Mesendoderm (in vitro differentiated cells): ENCODE measurements at regions not wholly inside any gene's neighbourhood (a gene's known extent, or its start where the extent isn't known, plus 50 kb on each side); places are given as distances from the start of the nearest gene placed in this dataset.

ENCODE experiments used
- DNase-seq: peaks from one replicate; pipeline ENCODE4 v3.0.0; 2013
- H2AK5ac ChIP-seq: 2 replicates; pipeline ENCODE4 v1.6.1; 2013; ENCODE audit warnings: low read length, inconsistent platforms
- H2BK120ac ChIP-seq: 2 replicates; pipeline ENCODE4 v1.6.1; 2013; ENCODE audit warnings: low read depth, mild to moderate bottlenecking, low read length, moderate library complexity, mixed read lengths
- H2BK15ac ChIP-seq: replicated peaks from 2 replicates; pipeline ENCODE4 v1.6.1; 2013; ENCODE audit warnings: low read depth, mild to moderate bottlenecking, moderate library complexity
- H2BK5ac ChIP-seq: 2 replicates; pipeline ENCODE4 v1.6.1; 2013; ENCODE audit warnings: low read length, inconsistent platforms
- H3K18ac ChIP-seq: 2 replicates; pipeline ENCODE4 v1.6.1; 2013; ENCODE audit warnings: mild to moderate bottlenecking, low read length, mixed read lengths
- H3K23ac ChIP-seq: one replicate; pipeline ENCODE4 v1.6.1; 2013; ENCODE audit warnings: low read length
- H3K27ac ChIP-seq: 2 replicates; pipeline ENCODE4 v1.5.1; 2013; ENCODE audit warnings: low read depth, mild to moderate bottlenecking, inconsistent platforms, low read length, moderate library complexity
- H3K27me3 ChIP-seq: 2 replicates; pipeline ENCODE4 v1.6.1; 2013; ENCODE audit warnings: low read length, control low read depth, mild to moderate bottlenecking, inconsistent platforms; ENCODE audit not compliant: insufficient read depth, poor library complexity
- H3K36me3 ChIP-seq: 2 replicates; pipeline ENCODE4 v1.6.1; 2013; ENCODE audit warnings: low read length, inconsistent platforms; ENCODE audit not compliant: control insufficient read depth, insufficient read depth
- H3K4ac ChIP-seq: one replicate; pipeline ENCODE4 v1.6.1; 2013; ENCODE audit warnings: low read depth, mild to moderate bottlenecking, low read length, moderate library complexity
- H3K4me1 ChIP-seq: 2 replicates; pipeline ENCODE4 v1.6.1; 2013; ENCODE audit warnings: low read depth, low read length, inconsistent platforms; ENCODE audit not compliant: control insufficient read depth
- H3K4me2 ChIP-seq: 2 replicates; pipeline ENCODE4 v1.6.1; 2013; ENCODE audit warnings: low read length
- H3K4me3 ChIP-seq: 2 replicates; pipeline ENCODE4 v1.5.1; 2013; ENCODE audit warnings: mild to moderate bottlenecking, low read length
- H3K56ac ChIP-seq: one replicate; pipeline ENCODE4 v1.6.1; 2013; ENCODE audit warnings: low read length
- H3K79me1 ChIP-seq: 2 replicates; pipeline ENCODE4 v1.6.1; 2013; ENCODE audit warnings: low read length, inconsistent platforms
- H3K79me2 ChIP-seq: 2 replicates; pipeline ENCODE4 v1.6.1; 2013; ENCODE audit warnings: mild to moderate bottlenecking, low read length; ENCODE audit not compliant: control insufficient read depth, insufficient read depth
- H3K9ac ChIP-seq: 2 replicates; pipeline ENCODE4 v1.6.1; 2013; ENCODE audit warnings: low read length, inconsistent platforms
- H4K5ac ChIP-seq: one replicate; pipeline ENCODE4 v1.6.1; 2013; ENCODE audit warnings: low read length
- H4K8ac ChIP-seq: one replicate; pipeline ENCODE4 v1.6.1; 2013; ENCODE audit warnings: low read depth, mild to moderate bottlenecking, control low read depth, low read length, moderate library complexity
- WGBS: extraction: QIAGEN DNeasy Blood & Tissue Kit; methylation state at CpG from one replicate; pipeline ENCODE4 v1.1.7; 2013; ENCODE audit warnings: low lambda C conversion rate, missing lambda C conversion rate; ENCODE audit not compliant: insufficient coverage; ENCODE audit errors: extremely low coverage; 5-methylcytosine and 5-hydroxymethylcytosine counted together

- no peak overlapping the region for H3K56ac ChIP-seq
- DNase-seq, result no peak
These were observed 765.6 kb downstream of the PLOD2 start for GRCh38 chr3:145395421-145395820.

GRCh38 chr3:145411605-145412004, 749.4 kb downstream of the PLOD2 start:
- Histone ChIP-seq H2AK5ac (no peak overlapping the region), H3K27ac (no peak overlapping the region), H3K23ac (no peak overlapping the region), H3K79me2 (no peaks in the 10 kb centered on the region), H3K4ac (no peak overlapping the region), H3K18ac (no peak overlapping the region), H3K79me1 (no peaks in the 10 kb centered on the region), H3K36me3 (no peaks in the 10 kb centered on the region), H3K4me2 (no peak overlapping the region), H3K4me1 (no peaks in the 10 kb centered on the region), H2BK120ac (no peak overlapping the region), H3K27me3 (no peaks in the 10 kb centered on the region), H4K8ac (no peak overlapping the region), H2BK5ac (no peak overlapping the region), H2BK15ac (no peak overlapping the region), H3K4me3 (no peak overlapping the region), H3K56ac (no peak overlapping the region), H4K5ac (no peak overlapping the region), H3K9ac (no peak overlapping the region)
- DNase-seq, result no peak
- no CpG with 5 or more reads among the region's 5 CpGs for WGBS

More at GRCh38 chr3:145395421-145395820, 765.6 kb downstream of the PLOD2 start:
- no peaks in the 10 kb centered on the region for H3K79me1 ChIP-seq
- WGBS, result no CpG with 5 or more reads among the region's 8 CpGs
- H3K36me3 ChIP-seq, result no peaks in the 10 kb centered on the region
- H3K4ac ChIP-seq, result no peak overlapping the region
- H2BK5ac ChIP-seq, result no peak overlapping the region
- no peak overlapping the region for H2AK5ac ChIP-seq
- no peak overlapping the region for H2BK120ac ChIP-seq
- no peak overlapping the region for H3K9ac ChIP-seq
- no peak overlapping the region for H3K4me2 ChIP-seq
- no peak overlapping the region for H4K5ac ChIP-seq
- H3K23ac ChIP-seq, result no peak overlapping the region
- no peak overlapping the region for H4K8ac ChIP-seq
- H3K4me1 ChIP-seq, result no peaks in the 10 kb centered on the region
- no peaks in the 10 kb centered on the region for H3K27me3 ChIP-seq
- no peak overlapping the region for H3K18ac ChIP-seq
- H3K4me3 ChIP-seq, result no peak overlapping the region
- no peaks in the 10 kb centered on the region for H3K79me2 ChIP-seq
- H2BK15ac ChIP-seq, result no peak overlapping the region
- no peak overlapping the region for H3K27ac ChIP-seq

- Histone ChIP-seq H3K4me1 (no peaks in the 10 kb centered on the region), H2BK120ac (no peak overlapping the region), H3K27me3 (no peaks in the 10 kb centered on the region), H3K9ac (no peak overlapping the region), H3K4me3 (no peak overlapping the region), H3K18ac (no peak overlapping the region), H2BK5ac (no peak overlapping the region), H3K79me1 (no peaks in the 10 kb centered on the region), H3K79me2 (no peaks in the 10 kb centered on the region), H3K23ac (no peak overlapping the region), H3K27ac (no peak overlapping the region), H3K56ac (no peak overlapping the region), H3K36me3 (no peaks in the 10 kb centered on the region), H4K8ac (no peak overlapping the region), H3K4me2 (no peak overlapping the region), H4K5ac (no peak overlapping the region), H2AK5ac (no peak overlapping the region), H3K4ac (no peak overlapping the region), H2BK15ac (no peak overlapping the region)
- WGBS, result no CpG with 5 or more reads among the region's 1 CpG
- DNase-seq, result no peak
These were observed 743.3 kb downstream of the PLOD2 start for GRCh38 chr3:145417678-145418077.

- Histone ChIP-seq H3K56ac (no peak overlapping the region), H2BK5ac (no peak overlapping the region), H3K27me3 (no peaks in the 10 kb centered on the region), H3K9ac (no peak overlapping the region), H2AK5ac (no peak overlapping the region), H3K79me2 (no peaks in the 10 kb centered on the region), H3K18ac (no peak overlapping the region), H3K4me1 (no peaks in the 10 kb centered on the region), H3K27ac (no peak overlapping the region), H3K79me1 (no peaks in the 10 kb centered on the region), H2BK15ac (no peak overlapping the region), H3K4me2 (no peak overlapping the region), H4K5ac (no peak overlapping the region), H3K4ac (no peak overlapping the region), H2BK120ac (no peak overlapping the region), H3K23ac (no peak overlapping the region), H3K36me3 (no peaks in the 10 kb centered on the region), H4K8ac (no peak overlapping the region), H3K4me3 (no peak overlapping the region)
- no CpG with 5 or more reads among the region's 3 CpGs for WGBS
- DNase-seq, result no peak
These were observed 738.4 kb downstream of the PLOD2 start for GRCh38 chr3:145422556-145422955.

- no peaks in the 10 kb centered on the region for H3K79me2 ChIP-seq
- no peak overlapping the region for H4K8ac ChIP-seq
- no peaks in the 10 kb centered on the region for H3K79me1 ChIP-seq
- no peak overlapping the region for H3K4me3 ChIP-seq
- no peak overlapping the region for H3K56ac ChIP-seq
- WGBS, result no CpG with 5 or more reads among the region's 10 CpGs
- no peak overlapping the region for H4K5ac ChIP-seq
- DNase-seq, result no peak
- no peak overlapping the region for H2BK15ac ChIP-seq
- H3K36me3 ChIP-seq, result no peaks in the 10 kb centered on the region
- H2AK5ac ChIP-seq, result no peak overlapping the region
- no peak overlapping the region for H3K23ac ChIP-seq
- no peak overlapping the region for H3K18ac ChIP-seq
- no peak overlapping the region for H3K4ac ChIP-seq
- H2BK120ac ChIP-seq, result no peak overlapping the region
- no peak overlapping the region for H3K9ac ChIP-seq
- no peaks in the 10 kb centered on the region for H3K27me3 ChIP-seq
- H3K4me1 ChIP-seq, result no peaks in the 10 kb centered on the region
- H3K27ac ChIP-seq, result no peak overlapping the region
- no peak overlapping the region for H3K4me2 ChIP-seq
- H2BK5ac ChIP-seq, result no peak overlapping the region
These were observed 733.6 kb downstream of the PLOD2 start for GRCh38 chr3:145427355-145427754.

- no peak overlapping the region for H3K56ac ChIP-seq
- no CpG with 5 or more reads among the region's 2 CpGs for WGBS
- no peak overlapping the region for H4K5ac ChIP-seq
- no peak overlapping the region for H3K9ac ChIP-seq
- H3K4me3 ChIP-seq, result no peak overlapping the region
- no peak overlapping the region for H3K4ac ChIP-seq
- no peak overlapping the region for H3K27ac ChIP-seq
- no peak overlapping the region for H3K23ac ChIP-seq
- no peak overlapping the region for H2BK15ac ChIP-seq
- H3K27me3 ChIP-seq, result no peaks in the 10 kb centered on the region
- H2BK120ac ChIP-seq, result no peak overlapping the region
- H3K79me2 ChIP-seq, result no peaks in the 10 kb centered on the region
- H3K18ac ChIP-seq, result no peak overlapping the region
- H2AK5ac ChIP-seq, result no peak overlapping the region
- no peaks in the 10 kb centered on the region for H3K36me3 ChIP-seq
- H2BK5ac ChIP-seq, result no peak overlapping the region
- H4K8ac ChIP-seq, result no peak overlapping the region
- no peak for DNase-seq
- no peaks in the 10 kb centered on the region for H3K4me1 ChIP-seq
- no peak overlapping the region for H3K4me2 ChIP-seq
- no peaks in the 10 kb centered on the region for H3K79me1 ChIP-seq
These were observed 731.4 kb downstream of the PLOD2 start for GRCh38 chr3:145429546-145429945.
